DLD1 (cell line): ENCODE measurements at regions not wholly inside any gene's neighbourhood (a gene's known extent, or its start where the extent isn't known, plus 50 kb on each side); places are given as distances from the start of the nearest gene placed in this dataset.

Experiments
- in situ Hi-C: cut with HindIII; loops from 2 replicates; pipeline ENCODE4 v1.10.0; 2017; ENCODE audit warnings: low sequenced_read_pairs

GRCh38 chr1:208570362-208570761 lies 326.2 kb upstream of the PLXNA2 start:
- in situ Hi-C loops, result no loop called here

GRCh38 chr1:208576425-208576824 lies 332.2 kb upstream of the PLXNA2 start:
- in situ Hi-C loops, result no loop called here

- in situ Hi-C loops, result no loop called here
These were observed 333.3 kb upstream of the PLXNA2 start for GRCh38 chr1:208577381-208577905.

- in situ Hi-C loops, result no loop called here
These were observed 337.0 kb upstream of the PLXNA2 start for GRCh38 chr1:208581209-208581608.

- in situ Hi-C loops, result no loop called here
These were observed 337.5 kb upstream of the PLXNA2 start for GRCh38 chr1:208581667-208582066.

- in situ Hi-C loops, result no loop called here
These were observed 340.1 kb upstream of the PLXNA2 start for GRCh38 chr1:208584167-208584755.

- in situ Hi-C loops, result no loop called here
These were observed 342.9 kb upstream of the PLXNA2 start for GRCh38 chr1:208587110-208587509.

GRCh38 chr1:208593306-208594006 lies 349.3 kb upstream of the PLXNA2 start:
- in situ Hi-C loops, result no loop called here

GRCh38 chr1:208595236-208595635 lies 351.1 kb upstream of the PLXNA2 start:
- in situ Hi-C loops, result no loop called here

- in situ Hi-C loops, result no loop called here
These were observed 351.6 kb upstream of the PLXNA2 start for GRCh38 chr1:208595745-208596144.

GRCh38 chr1:208597571-208597970 lies 353.4 kb upstream of the PLXNA2 start:
- in situ Hi-C loops, result no loop called here

- in situ Hi-C loops, result no loop called here
These were observed 353.8 kb upstream of the PLXNA2 start for GRCh38 chr1:208598021-208598420.

GRCh38 chr1:208599063-208599462 lies 354.9 kb upstream of the PLXNA2 start:
- in situ Hi-C loops, result no loop called here

GRCh38 chr1:208600456-208601190 lies 356.4 kb upstream of the PLXNA2 start:
- in situ Hi-C loops, result no loop called here

- in situ Hi-C loops, result no loop called here
These were observed 357.4 kb upstream of the PLXNA2 start for GRCh38 chr1:208601561-208601960.

- in situ Hi-C loops, result no loop called here
These were observed 359.5 kb upstream of the PLXNA2 start for GRCh38 chr1:208603721-208604120.

- in situ Hi-C loops, result no loop called here
These were observed 360.1 kb upstream of the PLXNA2 start for GRCh38 chr1:208604295-208604694.

GRCh38 chr1:208606959-208607358 lies 362.8 kb upstream of the PLXNA2 start:
- in situ Hi-C loops, result no loop called here

- in situ Hi-C loops, result no loop called here
These were observed 363.4 kb upstream of the PLXNA2 start for GRCh38 chr1:208607616-208608015.

- in situ Hi-C loops, result no loop called here
These were observed 370.4 kb upstream of the PLXNA2 start for GRCh38 chr1:208614610-208615009.

GRCh38 chr1:208615371-208615770 lies 371.2 kb upstream of the PLXNA2 start:
- in situ Hi-C loops, result no loop called here

GRCh38 chr1:208616776-208617175 lies 372.6 kb upstream of the PLXNA2 start:
- in situ Hi-C loops, result no loop called here
